ENCODE measurements at regions not wholly inside any gene's neighbourhood (a gene's known extent, or its start where the extent isn't known, plus 50 kb on each side); places are given as distances from the start of the nearest gene placed in this dataset.

DNA sequence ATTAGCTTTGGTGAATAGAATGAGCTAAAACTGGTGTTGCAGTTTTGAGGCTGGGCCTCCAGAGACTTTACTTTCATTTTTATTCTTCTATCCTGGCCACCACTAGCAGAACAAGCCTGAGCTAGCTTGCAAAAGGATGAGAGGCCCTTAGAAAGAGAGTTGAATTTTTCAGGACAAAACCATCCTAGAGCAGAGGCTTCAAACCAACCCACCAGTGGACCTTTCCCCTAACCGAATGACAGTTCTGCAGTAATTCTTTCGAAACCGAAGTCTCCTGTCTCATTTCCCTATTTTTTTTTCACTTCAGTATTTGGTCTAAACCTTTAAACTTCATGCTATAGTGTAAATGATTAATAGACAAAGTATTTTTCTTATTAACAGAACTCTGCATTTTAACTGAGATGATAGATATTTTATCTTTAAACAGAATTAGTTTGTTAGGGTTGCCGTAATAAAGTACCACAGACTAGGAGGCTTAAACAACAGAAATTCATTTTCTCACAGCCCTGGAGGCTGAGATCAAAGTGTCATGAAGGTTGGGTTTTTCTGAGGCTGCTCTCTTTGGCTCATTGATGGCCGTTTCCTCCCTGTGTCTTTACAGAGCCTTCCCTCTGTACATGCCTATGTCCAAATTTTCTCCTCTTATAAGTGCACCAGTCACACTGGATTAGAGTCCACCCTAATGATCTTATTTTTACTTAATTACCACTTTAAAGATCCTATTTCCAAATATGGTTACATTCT lies 80.6 kb upstream of the PAK5 start:
- peak; percentile 12 for DNase-seq

DNA sequence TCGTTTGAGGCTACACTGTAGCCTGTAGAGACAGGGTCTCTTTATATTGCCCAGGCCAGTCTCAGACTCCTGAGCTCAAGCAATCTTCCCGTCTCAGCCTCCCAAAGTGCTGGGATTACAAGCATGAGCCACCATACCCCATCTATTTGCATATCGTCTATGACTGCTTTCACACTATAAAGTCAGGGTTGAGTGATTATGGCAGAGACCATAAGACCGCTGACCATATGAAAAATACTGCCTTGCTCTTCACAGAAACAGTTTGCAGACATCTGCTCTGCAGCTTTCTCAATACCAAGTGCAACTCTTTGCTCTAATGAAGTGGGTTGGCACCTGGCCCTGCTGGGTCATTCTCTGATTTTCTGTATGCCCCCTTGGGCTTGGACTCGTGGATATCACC lies 79.5 kb upstream of the PAK5 start:
- no peak for DNase-seq

DNA sequence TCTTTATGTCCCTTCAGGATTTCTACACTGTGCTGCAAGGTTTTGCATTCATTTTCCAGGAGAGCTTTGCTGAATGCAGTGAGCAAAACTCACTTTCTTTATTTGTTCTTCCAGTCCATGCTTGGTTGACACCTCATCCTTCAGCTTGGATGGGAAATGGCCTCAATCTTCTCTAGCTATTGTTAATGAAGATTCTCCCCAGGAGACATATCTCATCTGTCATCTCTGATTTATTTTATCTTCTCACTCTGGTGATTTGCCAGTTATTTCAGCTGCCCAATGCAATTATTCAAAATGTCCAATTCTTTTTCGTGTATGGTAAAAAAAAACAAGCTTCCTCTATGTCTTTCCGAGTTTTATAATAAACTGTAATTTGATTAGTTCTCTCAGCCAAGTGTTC lies 77.9 kb upstream of the PAK5 start:
- DNase-seq, result peak; percentile 50

DNA sequence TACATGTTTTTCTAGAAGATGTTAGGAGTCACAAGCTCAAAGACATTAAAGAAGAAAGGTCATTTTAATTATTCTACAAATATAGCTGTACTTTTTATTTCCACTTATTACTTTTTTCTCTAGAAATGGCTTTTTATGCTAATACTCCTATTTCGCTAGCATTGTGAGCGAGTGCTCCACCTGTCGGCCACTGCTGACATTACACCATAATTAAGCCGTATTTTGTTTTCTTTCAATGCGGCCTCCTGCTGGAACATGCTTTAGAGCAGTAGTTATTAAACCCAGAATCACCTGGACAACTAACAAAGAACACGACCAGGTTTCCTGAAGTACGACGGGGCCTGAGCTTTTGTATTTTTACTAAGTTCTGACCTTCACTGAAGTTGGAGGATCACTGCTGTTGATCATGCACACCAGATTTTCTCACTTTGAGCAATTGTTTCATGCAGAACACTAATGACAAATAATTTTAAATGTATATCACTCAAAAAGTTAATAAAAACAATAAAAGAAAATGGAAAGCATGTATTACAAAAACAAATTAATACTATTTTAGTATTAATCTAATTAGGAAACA lies 74.1 kb upstream of the PAK5 start:
- DNase-seq, result peak; percentile 82

DNA sequence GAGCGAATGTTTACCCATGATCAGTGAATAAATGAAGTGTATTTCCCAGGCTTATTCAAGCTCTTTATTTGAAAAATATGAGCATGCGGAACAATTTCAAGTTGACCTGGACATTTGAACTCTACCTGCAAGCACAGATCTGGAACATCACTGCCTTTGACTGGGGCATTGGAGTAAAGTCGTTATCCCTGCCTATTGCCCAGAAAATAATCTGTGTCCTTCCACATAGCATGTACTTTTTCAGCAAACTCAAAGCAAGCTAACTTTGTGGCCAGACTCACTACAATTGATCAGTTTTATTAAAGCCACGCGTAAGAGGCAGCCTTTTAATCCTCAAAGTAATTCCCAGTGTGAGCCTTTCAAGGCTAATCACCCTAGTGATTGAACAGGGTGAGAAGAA lies 73.4 kb upstream of the PAK5 start:
- DNase-seq, result no peak

DNA sequence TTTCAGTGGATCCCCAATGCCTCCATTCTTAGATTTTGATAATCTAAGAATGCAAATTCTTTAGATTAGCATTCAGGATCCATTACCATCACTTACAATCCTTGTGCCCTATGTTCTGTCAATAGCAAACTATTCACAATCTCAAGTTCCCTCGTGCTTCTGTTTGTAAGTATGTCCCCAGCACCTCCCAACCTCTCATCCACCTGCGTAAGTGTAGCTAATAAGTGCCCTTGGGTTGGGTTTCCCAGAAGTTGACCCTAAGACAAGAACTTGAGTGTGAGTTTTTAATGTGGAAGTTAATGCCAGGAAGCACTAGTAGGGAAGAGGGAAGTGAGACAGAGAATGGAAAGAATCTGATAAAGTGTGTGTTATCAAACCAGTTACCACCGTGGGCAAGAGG lies 72.6 kb upstream of the PAK5 start:
- no peak for DNase-seq

DNA sequence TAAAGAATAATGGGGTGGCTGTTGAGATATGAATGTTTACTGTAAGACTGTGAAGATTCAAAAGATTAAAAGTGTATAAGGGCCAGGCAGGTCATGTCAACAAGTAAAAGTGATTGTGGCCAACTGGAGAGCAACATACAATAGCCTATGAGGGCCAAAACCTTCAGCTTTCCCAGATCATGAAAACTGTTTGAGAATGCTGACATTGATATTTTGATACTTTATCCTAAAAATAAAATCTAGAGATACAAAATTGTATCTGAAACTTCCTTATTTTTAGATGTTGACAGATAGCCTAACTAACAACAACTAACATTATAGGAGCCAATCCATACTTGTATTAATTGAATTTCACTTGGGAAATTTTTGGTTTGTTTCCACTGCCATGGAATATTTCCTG lies 70.3 kb upstream of the PAK5 start:
- no peak for DNase-seq

DNA sequence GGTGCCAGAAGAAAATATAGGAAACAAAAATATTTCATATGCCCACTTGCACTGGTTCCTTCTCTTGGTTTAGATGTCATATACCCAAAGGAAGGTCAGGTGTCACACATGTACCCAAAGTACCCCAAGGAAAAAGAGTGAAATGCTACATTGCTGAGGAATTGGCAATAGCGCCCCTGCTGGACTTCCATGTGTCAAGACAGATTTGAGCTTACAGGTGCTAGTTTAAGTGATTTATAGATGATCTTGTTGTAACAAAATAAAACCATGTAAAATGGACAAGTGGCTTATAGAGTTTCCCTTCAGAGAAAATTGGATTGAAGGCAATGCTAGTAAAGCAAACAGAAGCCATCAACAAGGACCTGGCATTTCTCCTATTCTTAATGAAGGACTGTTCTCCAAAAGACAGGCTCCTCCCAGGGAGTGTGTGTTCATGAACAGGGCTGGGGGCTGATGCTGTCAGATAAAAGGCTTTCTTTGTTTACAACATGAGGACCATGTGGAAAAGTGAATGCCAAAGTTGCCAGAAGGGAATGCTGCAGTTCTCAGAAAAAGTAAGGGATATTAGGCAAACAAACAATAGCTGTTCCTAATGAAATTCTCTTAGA lies 64.3 kb upstream of the PAK5 start:
- peak; percentile 19 for DNase-seq

DNA sequence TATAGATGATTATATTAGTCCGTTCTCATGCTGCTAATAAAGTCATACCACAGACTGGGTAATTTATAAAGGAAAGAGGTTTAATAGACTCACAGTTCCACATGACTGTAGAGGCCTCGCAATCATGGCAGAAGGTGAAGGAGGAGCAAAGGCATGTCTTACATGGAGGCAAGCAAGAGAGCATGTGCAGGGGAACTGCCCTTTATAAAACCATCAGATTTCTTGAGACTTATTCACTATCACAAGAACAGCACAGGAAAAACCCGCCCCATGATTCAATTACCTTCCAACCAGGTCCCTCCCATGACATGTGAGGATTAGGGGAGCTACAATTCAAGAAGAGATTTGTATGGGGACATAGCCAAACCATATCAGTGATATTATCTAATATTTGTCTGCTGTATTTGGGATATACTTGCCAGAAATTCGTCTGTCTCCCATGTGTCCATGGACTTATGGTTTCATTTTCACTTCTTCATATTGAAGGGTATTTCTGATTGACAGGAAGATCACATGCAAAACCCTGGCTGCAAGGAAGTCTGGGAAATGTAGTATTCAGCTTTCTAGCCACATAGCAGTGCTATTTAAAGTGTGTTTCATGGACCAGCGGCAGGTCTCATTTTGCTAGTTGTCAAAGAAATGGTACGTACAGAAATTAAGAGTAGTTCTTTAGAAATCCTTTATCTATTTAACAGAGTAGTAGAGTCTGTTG lies 50.5 kb upstream of the PAK5 start:
- DNase-seq, result no peak
